ENCODE measurements at regions not wholly inside any gene's neighbourhood (a gene's known extent, or its start where the extent isn't known, plus 50 kb on each side); places are given as distances from the start of the nearest gene placed in this dataset.
A peak's percentile ranks its signal among the peaks of the same experiment; 100 is the strongest.

DNA sequence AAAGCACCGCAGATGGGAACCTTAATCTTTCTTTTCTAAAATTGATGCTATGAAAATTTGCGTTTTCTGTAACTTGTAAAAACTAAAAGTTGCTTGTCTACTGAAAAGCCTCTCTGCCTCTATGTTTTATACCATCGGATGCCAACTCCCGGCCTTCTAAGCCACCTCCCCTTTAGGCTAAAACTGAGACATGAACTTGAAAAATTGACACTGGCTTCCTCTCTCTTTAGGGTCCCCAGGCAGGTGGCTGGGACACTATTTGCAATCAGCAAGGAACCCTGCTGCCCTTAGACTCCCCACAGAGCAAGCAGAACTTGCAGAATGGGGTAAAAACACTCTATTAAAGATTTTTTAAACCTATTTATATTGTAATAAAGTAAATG, 151.1 kb upstream of the CAMK1G start:
- no peak for DNase-seq (ENCODE audit: extremely low read depth in 1 of 11, low read depth in 9 of 11, low spot score in 4 of 11)

DNA sequence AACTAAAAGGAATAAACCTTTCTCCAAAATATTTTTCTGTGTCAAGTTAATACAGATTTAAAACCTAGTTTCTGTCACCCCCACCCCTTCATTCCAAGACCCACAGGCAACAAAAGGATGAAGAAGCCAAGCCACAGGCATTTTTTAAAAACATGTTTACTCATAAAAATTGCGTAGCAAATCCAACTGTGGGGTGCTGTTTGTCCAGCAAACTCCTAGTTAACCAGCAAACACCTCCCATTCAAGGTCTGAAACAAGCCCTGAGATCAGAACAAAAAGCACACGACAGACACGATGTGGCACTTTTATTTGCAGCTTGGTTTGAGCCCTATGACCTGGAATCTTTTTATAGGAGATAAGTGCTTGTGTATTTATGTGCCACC, 149.9 kb upstream of the CAMK1G start:
- no peak for DNase-seq (ENCODE audit: extremely low read depth in 1 of 11, low read depth in 9 of 11, low spot score in 4 of 11)

DNA sequence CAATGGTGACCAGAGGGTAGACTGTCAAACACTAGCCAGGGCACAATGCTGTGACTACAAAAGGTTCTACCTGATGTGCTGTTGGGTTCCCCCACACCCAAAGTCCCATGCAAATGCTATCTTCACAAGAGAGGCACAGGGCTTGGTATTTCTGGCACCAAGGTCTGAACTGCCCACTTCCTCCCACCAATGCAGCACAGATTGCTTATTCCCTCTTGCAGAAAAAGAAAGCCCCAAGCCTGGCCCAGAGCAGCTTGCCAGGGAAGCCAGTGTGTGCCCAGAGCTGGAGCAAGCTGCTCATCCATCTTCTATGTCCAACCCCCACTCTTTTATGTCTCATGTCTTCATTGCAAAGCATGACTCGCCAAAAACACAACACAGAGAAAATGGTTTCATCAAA, 149.4 kb upstream of the CAMK1G start:
- DNase-seq (ENCODE audit: extremely low read depth in 1 of 11, low read depth in 9 of 11, low spot score in 4 of 11): no peak

DNA sequence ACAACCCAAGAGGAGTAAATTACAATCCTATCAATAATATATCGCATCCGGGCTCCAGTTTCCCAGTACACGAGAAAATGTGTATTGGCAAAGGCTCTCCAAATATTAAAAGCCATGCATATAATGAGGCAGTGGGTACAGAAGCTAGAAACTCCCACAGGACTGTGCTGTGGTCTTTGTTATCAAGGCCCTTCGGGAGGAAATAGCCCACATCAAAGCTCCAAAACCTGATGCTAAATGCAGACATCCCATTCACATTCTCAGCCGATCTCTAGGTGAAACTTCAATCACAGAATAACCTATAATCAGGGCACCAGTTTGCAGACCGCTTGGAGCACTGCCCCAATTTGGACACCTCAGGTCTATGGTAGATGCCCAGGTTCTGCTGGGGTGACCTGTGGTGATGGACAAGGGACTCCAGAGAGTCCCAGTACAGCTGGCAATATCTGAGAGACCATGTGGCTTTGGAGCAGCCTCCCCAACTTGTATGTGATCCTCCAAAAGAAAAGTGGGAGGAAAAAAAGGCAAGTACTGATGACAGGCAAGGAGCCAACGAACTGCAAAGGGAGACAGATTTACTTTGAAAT, 148.8 kb upstream of the CAMK1G start:
- no peak for DNase-seq (ENCODE audit: extremely low read depth in 1 of 11, low read depth in 9 of 11, low spot score in 4 of 11)

DNA sequence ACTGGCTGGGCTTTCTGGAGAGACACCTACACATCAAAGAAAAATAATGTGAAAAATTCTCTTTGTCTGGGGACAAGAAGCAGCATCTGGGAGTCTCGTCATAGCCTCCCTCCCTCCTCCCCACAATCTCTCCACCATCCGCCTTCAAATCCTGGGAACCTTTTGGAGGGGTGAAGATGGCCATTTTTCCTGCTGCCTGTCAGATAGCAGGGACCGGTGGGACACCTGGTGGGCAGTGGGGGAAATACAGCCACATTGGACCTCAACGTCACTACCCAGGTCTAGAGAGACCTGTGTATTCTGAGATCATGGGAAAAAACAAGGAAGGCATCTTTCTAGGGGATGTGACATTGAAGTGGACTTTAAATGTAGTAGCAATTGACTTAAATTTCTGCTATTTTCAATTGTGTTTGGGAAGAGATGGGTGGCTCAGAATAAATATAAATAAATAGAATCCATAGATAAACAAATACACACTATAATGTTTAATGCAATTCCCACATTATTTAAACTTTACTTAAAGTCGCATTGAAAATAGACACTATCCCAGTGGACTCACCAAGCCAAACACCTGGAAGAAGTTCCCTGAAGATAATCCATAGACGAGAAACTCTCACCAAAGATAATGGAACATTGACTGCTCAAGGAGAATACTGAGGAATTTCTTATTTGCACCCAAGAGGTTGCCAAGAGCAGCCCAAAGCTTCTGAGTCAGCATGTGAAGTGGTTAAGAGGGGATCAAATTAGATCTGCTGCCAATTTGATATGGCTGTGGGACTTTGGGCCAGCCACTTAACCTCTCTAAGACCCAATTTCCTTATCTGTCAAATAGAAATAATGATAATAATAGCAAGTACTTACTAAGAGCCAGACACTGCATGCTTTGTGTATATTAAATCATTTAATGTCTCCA, 147.6 kb upstream of the CAMK1G start:
- DNase-seq (ENCODE audit: extremely low read depth in 1 of 11, low read depth in 9 of 11, low spot score in 4 of 11): peak; percentile 41 to 66 (median 52)

DNA sequence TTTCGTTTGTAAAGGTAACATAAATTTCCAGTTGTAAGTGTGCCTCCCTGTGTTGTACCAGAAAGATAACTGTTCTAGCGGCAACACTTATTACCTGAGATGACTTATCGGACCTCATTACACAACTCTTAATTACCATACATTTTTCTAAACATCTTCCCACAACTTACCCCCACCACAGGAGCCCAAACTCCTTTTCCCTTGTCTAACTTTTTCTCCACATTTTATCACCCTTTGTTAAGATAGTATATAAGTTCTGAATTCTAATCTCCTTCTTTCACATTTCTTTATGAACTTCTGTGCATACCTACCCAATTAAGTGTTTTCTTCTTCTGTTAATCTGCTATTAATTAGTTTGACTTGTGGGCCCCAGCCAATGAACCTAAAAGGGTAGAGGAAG, 143.7 kb upstream of the CAMK1G start:
- no peak for DNase-seq (ENCODE audit: extremely low read depth in 1 of 11, low read depth in 9 of 11, low spot score in 4 of 11)

DNA sequence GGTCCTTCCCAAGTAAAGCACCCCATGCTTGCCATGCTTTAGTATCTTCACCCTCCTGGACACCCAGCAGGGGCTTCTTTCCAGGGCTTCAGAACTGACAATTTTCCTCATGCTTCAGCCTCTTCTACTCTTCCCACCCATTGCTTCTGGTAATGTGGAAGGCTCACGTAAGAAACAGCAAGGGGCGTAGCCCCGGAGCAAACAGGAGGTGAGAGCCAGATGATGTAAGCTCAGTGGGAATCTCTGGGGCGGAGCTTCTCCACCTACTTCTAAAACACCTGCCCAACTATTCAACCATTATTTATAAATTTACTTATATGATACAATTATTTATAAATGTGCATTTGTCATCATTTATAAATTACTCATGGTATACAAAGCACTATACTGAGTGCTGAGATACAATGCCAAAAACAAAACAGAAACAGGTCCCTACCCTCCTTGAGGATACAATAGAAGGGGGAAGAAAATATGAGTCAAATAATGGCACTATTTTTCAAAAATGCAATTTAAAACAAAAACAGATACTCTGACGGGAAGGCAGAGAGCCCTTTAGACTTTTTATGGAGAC, 140.1 kb upstream of the CAMK1G start:
- no peak for DNase-seq (ENCODE audit: extremely low read depth in 1 of 11, low read depth in 9 of 11, low spot score in 4 of 11)

DNA sequence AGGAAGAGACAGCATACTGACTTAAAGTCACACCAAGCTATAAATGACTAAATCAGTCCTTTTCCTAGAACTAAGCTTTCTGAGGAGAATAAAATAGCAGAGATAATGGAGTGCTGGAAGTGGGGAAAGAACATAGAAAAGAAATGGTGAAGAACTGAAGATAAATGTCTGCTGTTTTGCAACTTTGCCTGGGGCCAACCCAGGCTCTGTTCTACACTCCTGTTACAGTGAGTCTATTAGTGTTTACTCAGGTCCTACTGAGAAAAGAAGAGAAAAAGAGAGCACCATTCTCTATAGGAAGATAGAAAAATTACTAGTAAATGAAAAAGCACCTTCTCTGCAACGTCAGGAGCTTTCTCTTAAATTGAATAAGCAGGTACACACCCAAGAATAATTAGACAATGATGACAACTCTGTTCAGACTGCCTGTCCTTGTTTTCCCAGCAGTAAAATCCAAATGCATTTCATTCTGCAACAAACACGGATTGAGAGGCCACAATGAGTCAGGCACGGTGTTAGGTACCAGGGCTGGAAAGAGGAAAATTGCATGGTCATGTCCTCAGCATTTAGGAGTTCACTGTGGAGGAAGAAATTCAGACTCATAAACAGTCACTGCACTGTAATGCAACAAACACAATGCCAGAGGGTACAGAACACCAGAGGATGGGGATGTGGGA, 139.4 kb upstream of the CAMK1G start:
- no peak for DNase-seq (ENCODE audit: extremely low read depth in 1 of 11, low read depth in 9 of 11, low spot score in 4 of 11)

DNA sequence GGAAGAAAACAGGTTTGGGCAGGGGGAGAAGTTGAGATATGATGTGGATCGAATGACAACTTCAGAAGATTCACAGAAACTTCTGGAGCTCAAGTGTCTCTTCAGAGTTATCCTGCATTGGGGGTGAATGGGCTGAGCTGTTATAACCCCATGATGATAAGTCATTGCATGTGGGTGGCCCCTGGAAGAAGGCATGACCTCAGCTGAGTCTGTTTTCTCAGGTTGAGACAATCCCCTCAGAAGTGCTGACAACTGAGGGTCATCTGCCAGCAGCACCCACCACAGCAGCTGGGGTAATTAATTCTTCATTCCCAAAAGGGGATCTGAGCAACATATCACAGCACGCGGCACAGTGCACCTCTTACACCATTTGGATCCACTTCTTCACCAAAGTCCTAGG, 138.6 kb upstream of the CAMK1G start:
- no peak for DNase-seq (ENCODE audit: extremely low read depth in 1 of 11, low read depth in 9 of 11, low spot score in 4 of 11)

DNA sequence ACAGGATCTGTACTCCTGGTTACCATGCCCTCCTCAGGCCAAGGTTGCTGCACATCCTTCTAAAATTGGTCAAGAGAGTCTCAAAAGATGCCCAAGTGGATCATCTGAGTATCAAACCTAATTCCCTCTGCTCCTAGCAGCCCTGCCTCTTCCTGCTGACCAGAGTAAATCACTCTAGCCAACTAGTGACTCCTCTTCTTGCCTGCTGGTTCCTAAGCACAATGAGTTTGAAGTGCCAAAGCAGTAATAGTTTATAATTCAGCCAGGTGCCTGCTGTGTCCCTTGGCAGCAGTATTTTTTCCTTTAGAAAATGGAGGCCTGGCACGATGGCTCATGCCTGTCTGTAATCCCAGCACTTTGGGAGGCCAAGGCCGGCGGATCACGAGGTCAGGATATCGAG, 137.9 kb upstream of the CAMK1G start:
- DNase-seq (ENCODE audit: extremely low read depth in 1 of 11, low read depth in 9 of 11, low spot score in 4 of 11): no peak

DNA sequence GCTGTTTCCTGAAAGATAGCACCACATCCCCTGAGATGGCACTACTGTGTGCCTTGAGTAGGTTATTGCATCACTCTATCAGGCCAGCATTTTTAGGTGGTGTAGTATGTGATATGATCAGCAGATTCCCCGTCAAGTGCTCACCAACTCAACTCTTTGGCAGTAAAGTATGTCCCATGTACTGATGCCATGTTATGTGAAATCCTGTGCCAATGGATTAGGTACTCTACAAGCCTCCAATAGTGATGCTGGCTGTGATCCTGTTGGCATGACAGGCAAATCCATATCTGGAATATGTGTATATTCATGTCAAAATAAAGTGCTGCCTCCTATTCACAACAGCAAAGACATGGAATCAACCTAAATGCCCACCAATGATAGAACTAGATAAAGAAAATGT, 137.2 kb upstream of the CAMK1G start:
- no peak for DNase-seq (ENCODE audit: extremely low read depth in 1 of 11, low read depth in 9 of 11, low spot score in 4 of 11)

DNA sequence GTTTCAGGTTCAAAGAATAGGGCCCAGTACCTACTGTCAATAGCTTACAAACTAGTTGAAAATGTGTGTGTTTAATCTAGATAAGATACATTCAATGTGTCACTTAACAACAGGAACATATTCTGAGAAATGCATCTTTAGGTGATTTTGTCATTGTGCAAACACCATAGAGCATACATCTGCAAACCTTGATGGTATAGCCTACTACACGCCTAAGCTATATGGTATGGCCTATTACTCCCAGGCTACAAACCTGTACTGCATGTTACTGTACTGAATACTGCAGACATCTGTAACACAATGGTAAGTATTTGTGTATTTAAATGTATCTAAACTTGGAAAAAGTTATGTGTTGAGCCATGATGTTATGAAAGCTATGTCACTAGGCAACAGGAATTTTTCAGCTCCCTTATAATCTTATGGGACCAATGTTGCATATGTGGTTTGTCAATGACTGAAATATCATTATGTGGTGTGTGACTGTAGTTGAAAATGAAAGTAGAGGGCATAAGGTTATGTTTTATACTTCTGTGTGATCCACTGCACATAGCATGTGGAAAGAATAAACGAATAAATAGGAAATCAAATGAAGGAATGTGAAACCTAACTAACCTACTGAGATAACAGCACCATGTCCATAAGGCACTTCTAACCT, 129.0 kb upstream of the CAMK1G start:
- DNase-seq (ENCODE audit: extremely low read depth in 1 of 11, low read depth in 9 of 11, low spot score in 4 of 11): no peak

DNA sequence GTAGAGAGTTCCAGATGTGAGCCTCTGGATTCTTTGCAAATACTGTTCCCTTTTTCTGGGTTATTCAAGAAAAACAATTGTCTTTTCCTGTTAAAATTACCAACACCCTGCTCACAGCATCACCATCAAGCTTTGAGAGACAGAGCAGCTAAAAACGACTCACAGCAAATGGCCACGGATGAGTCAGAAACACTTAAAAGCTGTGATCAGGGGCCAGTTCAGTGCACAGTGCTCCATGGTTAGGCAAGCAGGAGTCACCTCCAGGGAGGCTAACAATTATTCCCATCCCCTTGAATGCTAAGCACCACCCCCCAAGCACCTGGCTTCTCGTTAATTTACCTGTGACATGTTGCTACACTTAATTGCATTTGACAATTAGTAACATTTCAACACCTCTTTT, 128.4 kb upstream of the CAMK1G start:
- DNase-seq (ENCODE audit: extremely low read depth in 1 of 11, low read depth in 9 of 11, low spot score in 4 of 11): no peak

DNA sequence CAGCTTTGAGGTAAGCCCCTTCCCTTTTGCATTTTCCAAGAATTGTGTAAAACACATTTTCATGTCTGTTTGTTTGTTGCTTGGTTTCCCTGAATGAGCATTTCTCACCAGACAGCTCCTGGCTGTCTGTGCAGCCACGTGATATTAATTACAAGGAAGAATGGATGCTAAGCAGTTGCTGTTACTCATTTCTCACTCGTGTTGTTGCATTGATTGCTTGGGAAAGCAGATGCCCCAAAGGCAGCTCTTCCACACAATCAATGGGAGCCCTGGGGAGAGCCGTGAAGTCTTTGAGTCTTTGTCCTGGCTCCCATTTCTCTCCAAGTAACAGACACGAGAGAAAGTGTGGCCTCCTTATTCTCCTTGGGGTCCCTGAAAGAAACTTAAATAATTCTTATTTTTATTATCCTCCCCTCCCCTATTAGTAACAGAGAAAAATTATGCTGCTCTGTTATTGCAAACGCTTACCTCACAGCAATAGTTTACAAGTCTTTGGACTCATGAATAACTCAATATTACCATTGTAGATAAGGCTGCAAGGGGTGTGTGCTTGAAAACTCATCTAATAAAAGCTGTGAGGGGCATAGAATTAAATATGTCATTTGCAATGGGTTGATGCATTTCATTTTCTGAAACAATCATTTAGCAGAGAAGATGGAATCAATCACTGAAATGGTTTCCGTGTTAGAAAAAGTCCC, 127.7 kb upstream of the CAMK1G start:
- DNase-seq (ENCODE audit: extremely low read depth in 1 of 11, low read depth in 9 of 11, low spot score in 4 of 11): no peak

DNA sequence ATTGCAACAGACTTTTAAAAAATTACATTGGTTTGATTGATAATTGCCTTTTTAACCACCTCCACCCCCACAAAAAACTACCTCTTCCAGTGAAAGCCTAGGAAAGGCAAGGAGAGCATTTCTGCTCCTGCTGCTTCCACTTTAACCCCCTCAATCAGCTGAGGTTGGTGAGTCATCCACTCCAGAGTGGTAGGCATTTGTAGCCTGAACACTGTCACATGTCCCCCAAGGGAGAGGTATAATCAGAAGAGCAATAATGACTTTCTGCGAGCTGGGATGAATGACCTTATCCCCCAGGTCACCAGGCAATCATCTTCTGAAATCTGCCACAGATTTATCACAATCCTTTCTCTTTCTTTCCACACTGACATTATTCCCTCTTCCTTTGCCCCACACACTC, 126.6 kb upstream of the CAMK1G start:
- no peak for DNase-seq (ENCODE audit: extremely low read depth in 1 of 11, low read depth in 9 of 11, low spot score in 4 of 11)

DNA sequence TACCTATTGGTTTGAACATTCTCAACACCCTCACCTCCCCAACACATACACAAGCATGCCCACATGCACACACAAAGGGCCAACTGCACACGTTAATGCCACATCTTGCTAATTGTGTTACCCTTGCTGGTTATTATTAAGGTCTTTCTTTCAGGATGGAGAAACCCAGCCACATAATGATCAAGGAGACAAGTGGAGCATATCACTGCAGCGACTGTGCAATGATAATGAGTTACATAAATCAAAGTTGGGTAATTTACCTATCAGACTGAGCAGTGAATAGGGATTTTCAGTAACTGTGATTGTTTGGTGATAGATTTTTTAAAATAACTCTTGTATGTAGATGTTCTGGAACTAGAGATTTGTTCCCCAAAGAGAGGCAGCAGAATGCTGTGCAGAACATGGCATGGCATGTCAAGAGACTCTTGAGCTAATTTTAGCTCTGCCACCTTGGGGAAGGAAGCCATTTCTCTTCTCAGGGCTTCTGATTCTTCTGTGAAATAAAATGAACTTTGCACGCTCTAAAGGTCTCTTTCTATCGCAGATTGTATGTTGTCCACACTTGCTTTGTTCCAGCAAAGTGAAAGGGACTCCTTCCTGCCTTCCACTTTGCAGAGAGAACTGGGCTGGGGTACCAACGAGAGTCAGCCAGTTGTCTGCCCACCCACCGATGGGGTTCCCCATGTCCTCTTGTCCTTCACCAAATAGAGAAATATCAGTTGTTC, 126.0 kb upstream of the CAMK1G start:
- peak in 1 of 11 donors; percentile 8 for DNase-seq (ENCODE audit: extremely low read depth in 1 of 11, low read depth in 9 of 11, low spot score in 4 of 11)

DNA sequence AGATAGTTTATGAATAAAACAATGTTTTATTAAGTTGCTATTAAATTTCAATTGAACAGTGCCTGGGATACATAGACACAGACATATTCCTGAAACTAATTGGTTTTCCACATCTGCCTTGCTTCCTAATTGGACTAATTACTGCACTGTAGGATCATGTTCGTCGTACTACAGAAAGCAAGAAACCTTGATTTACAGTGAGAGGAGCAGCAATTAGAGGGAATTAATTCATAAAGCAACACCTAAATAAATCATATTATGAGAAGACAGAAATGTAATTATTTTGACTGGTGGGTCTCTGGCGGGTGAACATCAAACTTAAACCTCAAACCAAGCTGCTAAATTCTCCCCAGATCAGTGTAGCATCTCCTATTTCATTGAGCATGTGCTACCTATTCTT, 124.6 kb upstream of the CAMK1G start:
- DNase-seq (ENCODE audit: extremely low read depth in 1 of 11, low read depth in 9 of 11, low spot score in 4 of 11): no peak

DNA sequence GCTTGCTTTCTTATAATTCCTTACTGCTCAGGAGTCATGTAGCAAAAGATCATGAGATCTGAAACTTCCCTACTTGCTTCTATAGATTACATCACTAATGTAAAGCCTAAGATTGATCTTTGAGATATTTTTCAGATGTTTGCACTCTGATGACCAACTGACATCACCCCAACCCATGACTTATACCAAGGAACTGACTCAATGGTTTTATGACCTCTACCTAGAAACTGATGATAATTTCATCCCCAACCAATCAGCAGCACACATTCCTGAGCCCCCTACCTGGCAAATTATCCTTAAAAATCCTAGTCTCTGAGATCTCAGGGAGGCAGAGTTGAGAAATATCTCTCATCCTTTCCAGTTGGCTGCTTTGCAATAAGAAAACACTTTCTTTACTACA, 122.3 kb upstream of the CAMK1G start:
- DNase-seq (ENCODE audit: extremely low read depth in 1 of 11, low read depth in 9 of 11, low spot score in 4 of 11): no peak
